ENCODE measurements at regions not wholly inside any gene's neighbourhood (a gene's known extent, or its start where the extent isn't known, plus 50 kb on each side); places are given as distances from the start of the nearest gene placed in this dataset.
"Not testable (repeated sequence)": the region's sequence is repeated elsewhere in the genome, so short reads cannot be mapped to it uniquely, and the experiment has no call there.

DNA sequence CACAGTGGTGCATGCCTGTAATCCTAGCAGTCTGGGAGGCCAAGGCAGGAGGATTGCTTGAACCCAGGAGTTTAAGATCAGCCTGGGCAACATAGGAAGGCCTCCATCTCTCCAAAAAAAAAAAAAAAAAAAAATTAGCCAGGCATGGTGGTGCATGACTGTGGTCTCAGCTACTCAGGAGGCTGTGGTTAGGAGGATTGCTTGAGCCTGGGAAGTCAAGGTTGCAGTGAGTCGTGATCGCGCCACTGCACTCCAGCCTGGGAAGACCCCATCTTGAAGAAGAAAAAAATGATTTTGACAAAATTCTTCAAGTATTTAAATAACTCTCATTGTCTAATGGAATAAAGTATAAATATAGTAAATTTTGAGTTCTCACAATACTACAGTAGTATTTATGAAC is 219.2 kb upstream of the SSTR1 start:
- no peak for DNase-seq (ENCODE audit: low read depth in 2 of 2)

DNA sequence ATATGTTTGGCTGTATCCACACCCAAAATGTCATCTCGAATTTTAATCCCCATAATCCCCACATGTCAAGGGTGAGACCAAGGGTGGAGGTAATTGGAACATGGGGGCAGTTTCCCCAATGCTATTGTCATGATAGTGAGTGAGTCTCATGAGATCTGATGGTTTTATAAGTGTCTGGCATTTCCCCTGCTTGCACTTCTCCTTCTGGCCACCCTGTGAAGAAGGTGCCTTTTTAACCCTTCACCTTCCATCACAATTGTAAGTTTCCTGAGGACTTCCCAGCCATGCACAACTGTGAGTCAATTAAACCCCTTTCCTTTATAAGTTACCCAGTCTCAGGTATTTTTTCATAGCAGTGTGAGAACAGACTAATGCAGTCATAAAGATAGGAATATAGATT is 216.7 kb upstream of the SSTR1 start:
- no peak for DNase-seq (ENCODE audit: low read depth in 2 of 2)

DNA sequence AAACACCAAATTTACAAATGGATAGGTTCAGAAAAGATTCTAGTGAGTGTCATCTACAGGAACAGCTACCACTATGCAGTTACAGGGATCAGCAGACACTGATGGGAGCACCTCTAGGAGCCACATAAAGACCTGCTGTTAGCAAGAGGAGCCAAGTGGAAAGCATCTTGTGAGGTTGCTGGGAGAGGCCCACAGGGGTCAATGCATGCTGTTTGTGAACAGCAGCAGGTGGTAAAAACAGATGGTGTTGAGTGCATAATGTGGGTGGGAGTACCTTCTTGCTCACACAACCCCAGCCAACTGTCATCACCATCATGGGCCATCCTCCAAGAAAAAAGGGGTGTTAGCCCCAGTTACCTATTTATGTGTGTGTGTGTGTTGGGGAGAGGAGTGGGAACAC is 215.2 kb upstream of the SSTR1 start:
- DNase-seq (ENCODE audit: low read depth in 2 of 2), result no peak

DNA sequence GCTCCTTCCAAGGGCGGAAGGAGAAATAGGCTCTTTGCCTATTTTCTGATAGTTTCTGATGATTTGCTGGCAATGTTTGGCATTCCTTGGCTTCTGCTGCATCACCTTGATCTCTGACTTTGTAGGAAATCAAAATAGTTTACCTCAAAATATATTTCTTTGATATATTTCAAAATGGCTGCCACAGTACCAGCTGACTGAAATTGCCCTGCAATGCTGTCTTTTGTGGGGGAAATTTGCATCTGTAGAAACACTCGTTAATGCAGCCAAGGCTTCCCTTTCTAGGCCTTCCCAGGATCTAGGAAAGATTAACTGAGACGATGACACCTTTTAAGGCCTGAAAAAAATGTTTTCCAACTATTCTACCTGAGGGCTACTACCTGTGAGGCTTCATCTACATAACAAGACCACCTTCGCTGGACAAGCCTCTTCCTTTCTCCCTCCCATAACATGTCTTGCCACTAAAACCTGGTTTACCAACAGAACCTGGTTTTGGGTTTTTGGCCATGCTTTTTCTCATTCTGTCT is 212.8 kb upstream of the SSTR1 start:
- DNase-seq (ENCODE audit: low read depth in 2 of 2), result no peak

GRCh38 chr14:37997017-37997416 is 210.7 kb upstream of the SSTR1 start:
- DNase-seq (ENCODE audit: low read depth in 2 of 2), result no peak

DNA sequence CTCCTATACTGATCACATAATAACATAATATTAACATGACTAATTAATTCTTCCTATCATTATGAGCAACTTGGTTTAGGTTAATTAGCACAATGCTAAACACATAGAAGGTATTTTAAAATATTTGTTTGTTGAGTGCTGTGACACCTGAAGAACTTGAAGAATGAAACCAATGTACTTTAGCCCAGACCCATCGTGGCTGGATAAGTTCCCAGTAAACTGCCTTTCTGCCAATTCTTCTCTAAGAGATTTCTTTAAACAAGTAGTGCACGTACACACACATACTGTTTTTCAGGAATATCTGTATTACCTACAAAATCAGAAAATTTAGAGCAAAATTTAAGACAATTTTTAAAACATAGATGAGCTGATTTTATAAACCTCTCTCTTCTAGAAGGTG is 207.4 kb upstream of the SSTR1 start:
- DNase-seq (ENCODE audit: low read depth in 2 of 2), result no peak

DNA sequence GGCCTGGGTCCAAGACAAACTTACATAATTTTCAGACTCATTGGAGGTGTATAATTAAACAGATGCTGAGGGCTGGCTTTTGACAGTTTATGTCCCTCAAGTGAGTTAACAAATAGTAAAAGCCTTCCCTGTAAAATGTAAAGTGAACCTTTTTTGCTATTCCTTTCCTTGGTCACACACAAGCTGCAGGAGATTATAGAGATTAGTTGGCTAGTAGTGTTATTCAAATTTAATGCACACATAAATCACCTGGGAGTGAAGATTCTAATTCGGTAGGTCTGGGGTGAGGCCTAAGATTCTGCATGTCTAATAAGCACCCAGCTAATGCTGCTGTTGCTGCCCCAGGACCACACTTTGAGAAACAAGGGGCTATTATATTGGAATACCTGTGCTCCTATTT is 206.2 kb upstream of the SSTR1 start:
- DNase-seq (ENCODE audit: low read depth in 2 of 2), result no peak

DNA sequence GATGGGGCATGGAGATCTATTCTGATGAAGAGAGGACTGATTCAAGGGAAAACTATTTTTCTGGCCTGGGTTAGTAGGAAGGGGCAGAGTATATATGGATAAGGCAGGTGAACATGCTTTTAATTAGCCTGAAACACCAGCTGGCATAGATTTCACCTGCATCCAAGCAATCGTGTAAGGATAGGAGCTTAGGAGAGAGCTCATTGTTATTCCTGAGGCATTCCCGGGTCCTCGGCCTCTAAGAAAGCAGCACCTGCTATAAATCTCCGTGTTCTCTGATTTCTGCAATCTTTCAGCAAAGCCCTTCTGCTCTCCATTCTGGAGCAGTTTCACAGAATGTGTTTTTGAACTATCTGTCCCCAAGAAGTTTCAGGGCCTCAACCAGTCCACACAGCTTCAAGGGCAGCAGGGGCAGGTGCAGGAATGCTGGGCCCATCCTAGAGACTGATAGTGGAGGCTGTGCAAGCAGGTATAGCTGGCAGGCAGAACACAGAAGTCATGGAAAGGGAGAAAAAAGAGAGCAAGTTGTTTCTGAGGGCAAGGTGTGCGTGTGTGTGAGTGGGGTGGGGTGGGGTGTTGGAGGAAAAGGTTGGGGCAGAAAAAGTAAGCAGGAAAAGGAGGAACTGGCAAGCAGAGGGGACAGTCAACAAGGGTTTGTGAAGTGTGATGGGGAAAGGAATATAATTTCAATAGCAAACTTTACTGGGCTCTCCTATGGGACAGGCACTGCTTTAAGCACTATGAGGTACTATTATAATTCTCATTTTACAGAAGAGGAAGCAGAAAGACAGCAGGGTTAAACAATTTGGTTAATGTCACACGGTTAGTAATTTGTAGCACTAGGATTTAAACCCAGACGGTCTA is 203.7 kb upstream of the SSTR1 start:
- DNase-seq (ENCODE audit: low read depth in 2 of 2), result no peak

DNA sequence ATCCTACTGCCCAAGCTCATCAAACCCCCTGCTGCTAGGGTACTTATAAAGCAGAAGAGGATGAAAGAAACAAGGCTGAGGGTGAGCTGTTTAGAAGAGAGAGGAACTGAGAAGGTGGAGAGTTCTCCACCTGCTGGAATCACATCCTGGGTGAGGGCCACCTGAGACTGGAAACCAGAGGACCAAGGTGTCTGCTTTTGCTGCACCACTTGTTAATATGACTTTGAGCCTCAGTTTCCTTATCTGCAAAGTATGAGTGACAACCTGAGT is 203.2 kb upstream of the SSTR1 start:
- no peak for DNase-seq (ENCODE audit: low read depth in 2 of 2)

DNA sequence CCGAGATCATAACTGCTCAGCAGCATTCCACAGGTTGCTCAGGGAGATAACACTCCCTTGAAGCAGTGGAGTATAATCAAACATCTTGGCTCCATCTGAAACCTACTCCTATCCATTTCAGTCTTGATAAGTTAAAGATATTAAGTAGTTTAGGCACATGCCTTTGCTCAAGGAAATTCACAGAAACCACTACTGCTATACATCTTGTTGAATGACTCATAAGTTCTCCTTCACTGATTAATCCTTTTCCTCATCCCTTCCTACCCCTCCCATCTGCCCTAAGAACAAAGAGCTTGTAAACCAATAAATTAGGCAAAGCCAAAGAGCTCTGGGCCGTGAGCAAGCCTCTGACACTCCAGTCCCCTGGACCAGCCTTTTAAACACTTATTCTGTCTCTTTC is 196.5 kb upstream of the SSTR1 start:
- not testable (repeated sequence) for DNase-seq (ENCODE audit: low read depth in 2 of 2)

GRCh38 chr14:38012056-38012455 is 195.6 kb upstream of the SSTR1 start:
- no peak for DNase-seq (ENCODE audit: low read depth in 2 of 2)

DNA sequence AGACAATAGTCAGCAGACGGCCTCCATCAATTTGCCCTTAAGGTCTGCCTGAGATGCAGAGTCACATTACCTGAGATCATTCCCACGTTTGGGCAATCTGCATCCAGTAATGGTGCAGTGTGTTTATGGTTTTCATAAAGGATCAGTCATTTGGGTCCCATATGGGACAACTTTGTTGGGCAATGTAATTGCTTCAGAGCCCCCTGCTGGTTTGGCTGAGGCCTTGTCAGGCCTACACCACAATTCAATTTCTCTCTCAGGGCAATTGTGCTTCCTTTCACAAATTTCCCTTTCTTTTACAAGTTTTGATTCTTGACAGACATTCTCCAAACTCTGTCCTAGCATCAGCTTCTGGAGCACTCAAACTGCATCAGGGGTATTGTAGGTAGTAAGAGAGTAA is 191.2 kb upstream of the SSTR1 start:
- DNase-seq (ENCODE audit: low read depth in 2 of 2), result no peak

DNA sequence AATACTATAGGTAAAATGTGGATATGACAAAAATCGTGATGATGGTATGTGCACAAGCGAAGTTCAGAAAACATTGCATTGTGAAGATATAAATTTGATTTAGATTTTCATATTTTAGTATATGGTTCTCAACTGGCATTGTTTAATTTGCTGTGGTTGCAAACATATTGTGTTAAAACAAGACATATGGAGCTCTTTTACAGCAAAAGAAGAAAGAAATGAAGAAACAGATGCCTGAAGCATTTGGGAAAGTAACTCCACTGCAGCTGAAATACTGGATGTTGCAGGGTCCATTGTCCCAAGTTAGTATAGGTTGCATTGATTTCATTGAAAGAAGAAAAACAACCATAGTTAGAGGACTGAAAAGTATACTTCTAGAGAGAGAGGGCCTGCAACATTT is 185.8 kb upstream of the SSTR1 start:
- no peak for DNase-seq (ENCODE audit: low read depth in 2 of 2)

GRCh38 chr14:38022775-38023174 is 184.9 kb upstream of the SSTR1 start:
- DNase-seq (ENCODE audit: low read depth in 2 of 2), result no peak

- DNase-seq (ENCODE audit: low read depth in 2 of 2), result no peak
Measured at GRCh38 chr14:38038171-38038570, 169.5 kb upstream of the SSTR1 start.

- DNase-seq (ENCODE audit: low read depth in 2 of 2), result no peak
Measured at GRCh38 chr14:38038986-38039385, 168.7 kb upstream of the SSTR1 start.

GRCh38 chr14:38039496-38039895 is 168.2 kb upstream of the SSTR1 start:
- DNase-seq (ENCODE audit: low read depth in 2 of 2), result no peak

- no peak for DNase-seq (ENCODE audit: low read depth in 2 of 2)
Measured at GRCh38 chr14:38040411-38040810, 167.3 kb upstream of the SSTR1 start.

DNA sequence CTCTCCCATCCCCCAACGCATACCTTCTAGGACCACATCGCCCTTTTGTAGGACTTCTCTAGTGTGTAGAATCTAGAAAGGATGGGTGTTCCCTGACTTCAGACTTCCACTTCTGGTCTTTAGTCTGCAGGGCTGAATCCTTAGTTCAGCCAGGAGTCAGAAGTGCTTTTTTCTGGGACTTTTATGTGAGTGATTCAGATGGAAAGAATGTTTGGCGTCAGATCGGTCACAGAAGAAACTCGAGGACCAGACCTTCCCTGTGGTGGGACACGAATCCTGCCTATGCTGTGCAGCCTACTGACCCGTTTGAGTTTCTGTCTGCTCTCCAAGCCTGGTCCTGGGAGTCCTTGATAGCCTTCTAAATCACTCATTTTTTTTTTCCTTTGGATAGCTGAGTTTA is 165.4 kb upstream of the SSTR1 start:
- no peak for DNase-seq (ENCODE audit: low read depth in 2 of 2)

- no peak for DNase-seq (ENCODE audit: low read depth in 2 of 2)
Measured at GRCh38 chr14:38044710-38045109, 163.0 kb upstream of the SSTR1 start.

- DNase-seq (ENCODE audit: low read depth in 2 of 2), result no peak
Measured at GRCh38 chr14:38045461-38045860, 162.2 kb upstream of the SSTR1 start.

- DNase-seq (ENCODE audit: low read depth in 2 of 2), result no peak
Measured at GRCh38 chr14:38046160-38046559, 161.5 kb upstream of the SSTR1 start.

DNA sequence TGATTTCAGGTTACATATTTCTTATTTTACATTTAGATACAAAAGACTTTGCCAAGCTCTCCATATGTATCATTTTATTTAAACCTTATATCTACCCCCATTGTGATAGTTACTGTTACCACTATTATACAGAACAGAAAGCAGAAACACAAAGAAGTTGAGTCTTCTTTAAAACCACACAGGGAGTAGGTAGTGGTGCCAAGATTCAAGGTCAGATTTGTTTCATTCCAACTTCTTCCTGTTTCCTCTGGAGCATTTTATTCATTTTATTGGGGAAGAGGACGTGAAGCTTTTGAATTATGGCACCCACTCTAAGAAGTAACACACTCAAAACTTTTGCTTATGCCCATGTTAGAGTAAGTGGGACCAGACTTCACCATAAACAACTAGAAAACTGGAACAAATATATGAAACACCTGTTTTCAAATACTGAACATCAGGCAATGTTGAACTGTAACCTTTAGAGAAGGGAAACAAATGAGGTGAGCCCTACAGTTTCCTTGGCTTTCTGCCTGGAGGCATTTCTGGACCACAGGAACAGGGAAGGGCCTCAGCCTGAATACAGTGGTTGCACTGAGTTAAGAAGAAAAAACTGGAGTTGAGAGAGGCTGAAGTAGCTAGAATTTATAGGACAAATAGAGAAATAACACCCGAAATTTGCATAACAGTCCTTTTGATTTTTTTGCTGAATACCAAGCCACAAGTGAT is 160.4 kb upstream of the SSTR1 start:
- DNase-seq (ENCODE audit: low read depth in 2 of 2), result no peak

Data from stimulated activated CD4-positive, alpha-beta T cell treated with anti-CD3 and anti-CD28 coated beads, Interleukin-4, amount 100 ng/mL, for 48 hours (primary cell).